Loucy (cell line): ENCODE measurements at regions not wholly inside any gene's neighbourhood (a gene's known extent, or its start where the extent isn't known, plus 50 kb on each side); places are given as distances from the start of the nearest gene placed in this dataset.

Experiments used
- H2AFZ ChIP-seq: fragments of 200-600 bp; sonication (generic); 2 replicates; pipeline ENCODE4 v1.6.0; 2016; ENCODE audit warnings: antibody characterized with exemption, mild to moderate bottlenecking, low read length, moderate library complexity
- H3F3A ChIP-seq: fragments of 200-600 bp; 2 replicates; pipeline ENCODE4 v1.6.0; 2016; ENCODE audit warnings: antibody characterized with exemption, low read depth, mild to moderate bottlenecking
- H3K27me3 ChIP-seq: fragments of 200-600 bp; sonication (generic); 2 replicates; pipeline ENCODE4 v1.6.1; 2014; ENCODE audit warnings: low read length, mild to moderate bottlenecking; ENCODE audit not compliant: insufficient read depth, poor library complexity, severe bottlenecking
- H3K36me3 ChIP-seq: fragments of 200-600 bp; sonication (generic); 2 replicates; pipeline ENCODE4 v1.6.1; 2016; ENCODE audit warnings: low read length; ENCODE audit not compliant: insufficient read depth
- H3K4me1 ChIP-seq: fragments of 200-600 bp; sonication (generic); 2 replicates; pipeline ENCODE4 v1.5.1; 2014; ENCODE audit warnings: low read length, mild to moderate bottlenecking; ENCODE audit not compliant: insufficient read depth, poor library complexity, severe bottlenecking
- H3K4me2 ChIP-seq: fragments of 200-600 bp; sonication (generic); 2 replicates; pipeline ENCODE4 v1.6.0; 2014; ENCODE audit warnings: antibody characterized with exemption, low read length, low read depth, mild to moderate bottlenecking; ENCODE audit not compliant: poor library complexity, severe bottlenecking
- H3K4me3 ChIP-seq: fragments of 200-600 bp; sonication (generic); 2 replicates; pipeline ENCODE4 v1.5.1; 2014; ENCODE audit warnings: low read length, mild to moderate bottlenecking, mixed read lengths; ENCODE audit not compliant: poor library complexity, severe bottlenecking
- H3K79me2 ChIP-seq: fragments of 200-600 bp; sonication (generic); 2 replicates; pipeline ENCODE4 v1.6.1; 2014; ENCODE audit warnings: low read length; ENCODE audit not compliant: insufficient read depth
- H3K9ac ChIP-seq: fragments of 200-600 bp; sonication (generic); 2 replicates; pipeline ENCODE4 v1.6.0; 2014; ENCODE audit warnings: mild to moderate bottlenecking, low read depth, low read length, moderate library complexity; ENCODE audit not compliant: poor library complexity, severe bottlenecking
- H3K9me2 ChIP-seq: fragments of 200-600 bp; sonication (generic); replicated peaks from 2 replicates; pipeline ENCODE4 v1.6.1; 2016; ENCODE audit warnings: low read depth, low read length, mixed read lengths
- H3K9me3 ChIP-seq: fragments of 200-600 bp; sonication (generic); 2 replicates; pipeline ENCODE4 v1.6.1; 2014; ENCODE audit warnings: mild to moderate bottlenecking, antibody characterized with exemption, low read length, low read depth; ENCODE audit not compliant: insufficient read depth
- H4K20me1 ChIP-seq: fragments of 200-600 bp; sonication (generic); 2 replicates; pipeline ENCODE4 v1.6.0; 2014; ENCODE audit warnings: antibody characterized with exemption, low read length, mild to moderate bottlenecking; ENCODE audit not compliant: insufficient read depth, poor library complexity, severe bottlenecking
- CTCF ChIP-seq: fragments of 200-600 bp; sonication (generic); conservative IDR thresholded peaks from 2 replicates; pipeline ENCODE4 v1.5.1; 2014; ENCODE audit warnings: mild to moderate bottlenecking, antibody characterized with exemption, low read length
- EZH2phosphoT487 ChIP-seq: fragments of 200-600 bp; IDR thresholded peaks from 2 replicates; pipeline ENCODE4 v1.6.1; 2018; ENCODE audit warnings: antibody characterized with exemption, mild to moderate bottlenecking, moderate library complexity, borderline replicate concordance

- Histone ChIP-seq H4K20me1 (no peaks in the 10 kb centered on the region), H3K36me3 (no peaks in the 10 kb centered on the region), H3K79me2 (no peaks in the 10 kb centered on the region), H3K9ac (no peak overlapping the region), H3K9me3 (no peaks in the 10 kb centered on the region), H3K4me2 (no peak overlapping the region), H3F3A (no peaks in the 10 kb centered on the region), H2AFZ (no peak overlapping the region), H3K27me3 (no peaks in the 10 kb centered on the region), H3K4me3 (no peak overlapping the region), H3K9me2 (no peaks in the 10 kb centered on the region), H3K4me1 (no peaks in the 10 kb centered on the region)
- TF ChIP-seq CTCF (no peak), EZH2phosphoT487 (no peak)
Measured at GRCh38 chr3:4060603-4061002, 242.6 kb upstream of the SETMAR start.

GRCh38 chr3:4061195-4061594, 242.0 kb upstream of the SETMAR start:
- no peak overlapping the region for H3K4me3 ChIP-seq
- H3K27me3 ChIP-seq: no peaks in the 10 kb centered on the region
- H3K36me3 ChIP-seq: no peaks in the 10 kb centered on the region
- no peak overlapping the region for H2AFZ ChIP-seq
- no peak overlapping the region for H3K9ac ChIP-seq
- H3K9me3 ChIP-seq: no peaks in the 10 kb centered on the region
- H3K4me1 ChIP-seq: no peaks in the 10 kb centered on the region
- no peaks in the 10 kb centered on the region for H3F3A ChIP-seq
- TF ChIP-seq EZH2phosphoT487 (no peak), CTCF (no peak)
- H3K9me2 ChIP-seq: no peaks in the 10 kb centered on the region
- no peaks in the 10 kb centered on the region for H4K20me1 ChIP-seq
- no peaks in the 10 kb centered on the region for H3K79me2 ChIP-seq
- no peak overlapping the region for H3K4me2 ChIP-seq

- Histone ChIP-seq H2AFZ (no peak overlapping the region), H4K20me1 (no peaks in the 10 kb centered on the region), H3K9me3 (no peaks in the 10 kb centered on the region), H3K9me2 (no peaks in the 10 kb centered on the region), H3K4me3 (no peak overlapping the region), H3K36me3 (no peaks in the 10 kb centered on the region), H3K9ac (no peak overlapping the region), H3F3A (no peaks in the 10 kb centered on the region), H3K79me2 (no peaks in the 10 kb centered on the region), H3K4me1 (no peaks in the 10 kb centered on the region), H3K27me3 (no peaks in the 10 kb centered on the region), H3K4me2 (no peak overlapping the region)
- TF ChIP-seq CTCF (no peak), EZH2phosphoT487 (no peak)
Measured at GRCh38 chr3:4061783-4062360, 241.3 kb upstream of the SETMAR start.
